Astrocyte (in vitro differentiated cells and primary cell): ENCODE measurements at regions not wholly inside any gene's neighbourhood (a gene's known extent, or its start where the extent isn't known, plus 50 kb on each side); places are given as distances from the start of the nearest gene placed in this dataset.
"Not testable (repeated sequence)": the region's sequence is repeated elsewhere in the genome, so short reads cannot be mapped to it uniquely, and the experiment has no call there.

ENCODE experiments used
- DNase-seq: peaks from one replicate; pipeline ENCODE4 v3.0.0-alpha.2; 2010; ENCODE audit warnings: low read depth
- FAIRE-seq: peaks from 2 replicates; lab custom pipeline; 2011; peaks lifted over from hg19 to GRCh38; lab: Jason Lieb, UNC
- H2AFZ ChIP-seq: 2 replicates; pipeline ENCODE4 v1.6.0; 2012; ENCODE audit warnings: low read depth, low read length, inconsistent platforms
- H3K27ac ChIP-seq: 2 replicates; pipeline ENCODE4 v1.5.1; 2011; ENCODE audit warnings: low read depth, low read length, inconsistent platforms
- H3K27me3 ChIP-seq: 2 replicates; pipeline ENCODE4 v1.6.0; 2011; ENCODE audit warnings: low read length, inconsistent platforms; ENCODE audit not compliant: insufficient read depth
- H3K36me3 ChIP-seq: 2 replicates; pipeline ENCODE4 v1.5.1; 2011; ENCODE audit warnings: low read length, inconsistent platforms; ENCODE audit not compliant: insufficient read depth
- H3K4me1 ChIP-seq: 2 replicates; pipeline ENCODE4 v1.5.1; 2011; ENCODE audit warnings: low read length, inconsistent platforms; ENCODE audit not compliant: insufficient read depth
- H3K4me2 ChIP-seq: 2 replicates; pipeline ENCODE4 v1.6.0; 2012; ENCODE audit warnings: low read length, inconsistent platforms
- H3K4me3 ChIP-seq: 2 replicates; pipeline ENCODE4 v1.5.1; 2011; ENCODE audit warnings: low read depth, mild to moderate bottlenecking, low read length, inconsistent platforms; ENCODE audit not compliant: insufficient read depth
- H3K79me2 ChIP-seq: 2 replicates; pipeline ENCODE4 v1.6.0; 2012; ENCODE audit warnings: mild to moderate bottlenecking, low read length, inconsistent platforms; ENCODE audit not compliant: insufficient read depth
- H3K9ac ChIP-seq: 2 replicates; pipeline ENCODE4 v1.6.0; 2012; ENCODE audit warnings: mild to moderate bottlenecking, low read length, inconsistent platforms
- H3K9me3 ChIP-seq: 2 replicates; pipeline ENCODE4 v1.5.1; 2012; ENCODE audit warnings: low read depth, mild to moderate bottlenecking, low read length, inconsistent platforms; ENCODE audit not compliant: insufficient read depth
- H4K20me1 ChIP-seq: 2 replicates; pipeline ENCODE4 v1.6.0; 2012; ENCODE audit warnings: low read length, inconsistent platforms; ENCODE audit not compliant: insufficient read depth
- H3K27ac Mint-ChIP-seq: one replicate; pipeline ENCODE4 v1.8.0; 2021; ENCODE audit warnings: mild to moderate bottlenecking, mixed read lengths; ENCODE audit not compliant: unreplicated experiment
- H3K27me3 Mint-ChIP-seq: one replicate; pipeline ENCODE4 v1.8.0; 2021; ENCODE audit warnings: low read depth, mixed read lengths; ENCODE audit not compliant: unreplicated experiment
- H3K36me3 Mint-ChIP-seq: one replicate; pipeline ENCODE4 v1.8.0; 2021; ENCODE audit warnings: low read depth, mixed read lengths; ENCODE audit not compliant: unreplicated experiment
- H3K4me1 Mint-ChIP-seq: one replicate; pipeline ENCODE4 v1.8.0; 2021; ENCODE audit warnings: low read depth, mixed read lengths; ENCODE audit not compliant: unreplicated experiment
- H3K4me3 Mint-ChIP-seq: one replicate; pipeline ENCODE4 v1.8.0; 2021; ENCODE audit warnings: mild to moderate bottlenecking, moderate library complexity, mixed read lengths; ENCODE audit not compliant: unreplicated experiment
- H3K9me3 Mint-ChIP-seq: one replicate; pipeline ENCODE4 v1.8.0; 2021; ENCODE audit warnings: mild to moderate bottlenecking, mixed read lengths; ENCODE audit not compliant: unreplicated experiment
- CTCF ChIP-seq: IDR thresholded peaks from 2 replicates; pipeline ENCODE4 v1.5.1; 2011; ENCODE audit warnings: low read depth, mild to moderate bottlenecking, inconsistent platforms, low read length, moderate library complexity; ENCODE audit not compliant: insufficient read depth
- EZH2 ChIP-seq: IDR thresholded peaks from 2 replicates; pipeline ENCODE4 v1.6.1; 2012; ENCODE audit warnings: mild to moderate bottlenecking, low read length, inconsistent platforms; ENCODE audit not compliant: insufficient read depth

- peaks cover 23% of the 10 kb centered on the region for H3K27me3 Mint-ChIP-seq
- H3K4me3 Mint-ChIP-seq = no peak overlapping the region
- peaks cover 4% of the 10 kb centered on the region for H3K9me3 Mint-ChIP-seq
- Histone ChIP-seq H3K79me2 (no peaks in the 10 kb centered on the region), H3K4me2 (no peak overlapping the region), H3K9ac (no peak overlapping the region), H4K20me1 (no peaks in the 10 kb centered on the region), H3K9me3 (peaks cover 10% of the 10 kb centered on the region), H3K4me3 (no peak overlapping the region), H3K36me3 (no peaks in the 10 kb centered on the region), H2AFZ (no peak overlapping the region), H3K4me1 (no peaks in the 10 kb centered on the region), H3K27ac (no peak overlapping the region), H3K27me3 (no peaks in the 10 kb centered on the region)
- no peaks in the 10 kb centered on the region for H3K4me1 Mint-ChIP-seq
- TF ChIP-seq CTCF (no peak), EZH2 (no peak)
- DNase-seq (no peak), FAIRE-seq (no peak)
- H3K36me3 Mint-ChIP-seq = no peaks in the 10 kb centered on the region
- H3K27ac Mint-ChIP-seq = no peak overlapping the region
Measured at GRCh38 chr12:131196220-131196619, 242.5 kb downstream of the ADGRD1 start.

GRCh38 chr12:131197490-131197889 lies 243.8 kb downstream of the ADGRD1 start:
- H3K9me3 Mint-ChIP-seq = peaks cover 4% of the 10 kb centered on the region
- no peak overlapping the region for H3K4me3 Mint-ChIP-seq
- no peak for FAIRE-seq
- DNase-seq = no peak
- no peak overlapping the region for H3K27ac Mint-ChIP-seq
- Histone ChIP-seq H3K27ac (no peak overlapping the region), H3K27me3 (no peaks in the 10 kb centered on the region), H3K36me3 (no peaks in the 10 kb centered on the region), H3K4me1 (no peaks in the 10 kb centered on the region), H3K9me3 (peaks cover 10% of the 10 kb centered on the region), H3K9ac (no peak overlapping the region), H3K4me2 (no peak overlapping the region), H3K4me3 (no peak overlapping the region), H2AFZ (no peak overlapping the region), H3K79me2 (no peaks in the 10 kb centered on the region), H4K20me1 (no peaks in the 10 kb centered on the region)
- H3K27me3 Mint-ChIP-seq = peaks cover 20% of the 10 kb centered on the region
- H3K36me3 Mint-ChIP-seq = no peaks in the 10 kb centered on the region
- no peak for TF ChIP-seq EZH2
- TF ChIP-seq CTCF = no peak
- no peaks in the 10 kb centered on the region for H3K4me1 Mint-ChIP-seq

GRCh38 chr12:131199221-131199620 lies 245.5 kb downstream of the ADGRD1 start:
- H3K36me3 Mint-ChIP-seq = no peaks in the 10 kb centered on the region
- H3K9me3 Mint-ChIP-seq = peaks cover 4% of the 10 kb centered on the region

DNA sequence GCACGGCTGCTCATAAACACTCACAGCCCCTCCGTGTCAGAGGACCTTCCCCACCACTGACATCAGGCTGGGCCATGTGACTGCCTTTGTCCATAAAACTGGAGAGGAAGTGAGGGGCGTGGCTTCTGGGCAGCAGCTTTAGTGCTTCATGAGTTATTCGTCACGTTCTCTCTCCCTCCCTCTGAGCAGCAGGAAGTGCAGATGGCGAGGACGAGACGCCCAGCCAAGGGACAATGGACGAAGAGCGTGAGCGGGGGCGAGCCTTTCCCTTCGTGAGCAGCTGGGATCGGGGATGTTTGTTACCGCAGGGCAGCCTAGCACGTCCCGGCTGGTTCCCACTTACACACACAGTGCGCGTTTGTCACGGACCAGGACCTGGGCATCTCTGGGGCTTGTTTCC lies 248.2 kb downstream of the ADGRD1 start:
- not testable (repeated sequence) for H3K36me3 Mint-ChIP-seq, FAIRE-seq, H2AFZ ChIP-seq, H3K9me3 ChIP-seq, H3K4me1 Mint-ChIP-seq, H4K20me1 ChIP-seq, DNase-seq, H3K4me2 ChIP-seq, H3K27me3 ChIP-seq, H3K9me3 Mint-ChIP-seq, H3K4me1 ChIP-seq, H3K4me3 Mint-ChIP-seq, H3K9ac ChIP-seq, H3K36me3 ChIP-seq, H3K79me2 ChIP-seq, H3K4me3 ChIP-seq, H3K27ac Mint-ChIP-seq, H3K27ac ChIP-seq
- peaks cover 13% of the 10 kb centered on the region for H3K27me3 Mint-ChIP-seq

More at GRCh38 chr12:131199221-131199620, 245.5 kb downstream of the ADGRD1 start:
- Mint-ChIP-seq H3K27me3 (peaks cover 15% of the 10 kb centered on the region), H3K4me1 (no peaks in the 10 kb centered on the region), H3K4me3 (no peak overlapping the region), H3K27ac (no peak overlapping the region)
- Histone ChIP-seq H3K36me3 (no peaks in the 10 kb centered on the region), H4K20me1 (no peaks in the 10 kb centered on the region), H3K27me3 (no peaks in the 10 kb centered on the region), H2AFZ (no peak overlapping the region), H3K9ac (no peak overlapping the region), H3K79me2 (no peaks in the 10 kb centered on the region), H3K27ac (no peak overlapping the region), H3K4me2 (no peak overlapping the region), H3K4me3 (no peak overlapping the region), H3K4me1 (no peaks in the 10 kb centered on the region), H3K9me3 (peaks cover 7% of the 10 kb centered on the region)
- no peak for DNase-seq
- TF ChIP-seq EZH2 (no peak), CTCF (no peak)
- no peak for FAIRE-seq
